SK-N-SH (cell line): ENCODE measurements at regions not wholly inside any gene's neighbourhood (a gene's known extent, or its start where the extent isn't known, plus 50 kb on each side); places are given as distances from the start of the nearest gene placed in this dataset.

Source experiments
- CTCF ChIA-PET: fragments of 300-600, 350-600 bp; formaldehyde crosslinking; extraction: SDS; loops from one replicate; lab custom pipeline; 2021; lab: Yijun Ruan, JAX
- POLR2A ChIA-PET: fragments of 350-600 bp; sonication (Branson Sonifier 250); formaldehyde crosslinking; extraction: SDS; loops from one replicate; lab custom pipeline; 2020; ENCODE audit warnings: antibody characterized with exemption, inconsistent platforms; lab: Yijun Ruan, JAX
- DNase-seq: peaks from one replicate; pipeline ENCODE4 v3.0.0; 2012
- H2AFZ ChIP-seq: fragments of 200-600 bp; sonication (generic); 2 replicates; pipeline ENCODE4 v1.8.1; 2016; ENCODE audit warnings: antibody characterized with exemption, mild to moderate bottlenecking, low read depth
- H3F3A ChIP-seq: fragments of 200-600 bp; sonication (generic); replicated peaks from 2 replicates; pipeline ENCODE3; 2016; ENCODE audit warnings: antibody characterized with exemption, mild to moderate bottlenecking; ENCODE audit not compliant: insufficient read depth
- H3K27ac ChIP-seq, 2 experiments: fragments of 200-500 bp in 1 of 2; fragments of 200-600 bp in 1 of 2; sonication (Bioruptor generic) in 1 of 2; sonication (generic), shearing (Covaris generic) in 1 of 2; 2 replicates each; pipeline versions ENCODE4 v1.5.1 to v1.6.1; 2014 to 2016; ENCODE audit warnings: low read depth in 2 of 2, inconsistent platforms in 1 of 2, low read length in 1 of 2, mild to moderate bottlenecking in 1 of 2, mixed read lengths in 1 of 2
- H3K27me3 ChIP-seq: fragments of 200-600 bp; sonication (generic), shearing (Covaris generic); 2 replicates; pipeline ENCODE4 v1.6.1; 2016; ENCODE audit warnings: mixed run types; ENCODE audit not compliant: insufficient read depth
- H3K36me3 ChIP-seq, 2 experiments: fragments of 200-500 bp in 1 of 2; fragments of 200-600 bp in 1 of 2; sonication (Bioruptor generic) in 1 of 2; sonication (generic) in 1 of 2; replicated peaks in 1 of 2; 2 replicates each; pipeline versions ENCODE3 to v1.5.1; 2014 to 2016; ENCODE audit warnings: low read length in 1 of 2, mild to moderate bottlenecking in 1 of 2; ENCODE audit not compliant: insufficient read depth in 2 of 2, control insufficient read depth in 1 of 2
- H3K4me1 ChIP-seq, 2 experiments: fragments of 200-500 bp in 1 of 2; fragments of 200-600 bp in 1 of 2; sonication (Bioruptor generic) in 1 of 2; sonication (generic), shearing (Covaris generic) in 1 of 2; 2 replicates each; pipeline versions ENCODE4 v1.5.1 to v1.6.1; 2014 to 2016; ENCODE audit warnings: low read depth in 1 of 2, low read length in 1 of 2, mixed run types in 1 of 2; ENCODE audit not compliant: insufficient read depth in 2 of 2, control insufficient read depth in 1 of 2
- H3K4me2 ChIP-seq: fragments of 200-600 bp; sonication (generic), shearing (Covaris generic); 2 replicates; pipeline ENCODE4 v1.6.1; 2017; ENCODE audit warnings: mixed run types
- H3K4me3 ChIP-seq, 2 experiments: fragments of 200-500 bp in 1 of 2; fragments of 200-600 bp in 1 of 2; sonication (Bioruptor generic) in 1 of 2; sonication (generic), shearing (Covaris generic) in 1 of 2; 2 replicates each; pipeline versions ENCODE4 v1.5.1 to v1.8.1; 2014 to 2016; ENCODE audit warnings: low read depth in 2 of 2, inconsistent platforms in 1 of 2, low read length in 1 of 2, mild to moderate bottlenecking in 1 of 2, mixed read lengths in 1 of 2, moderate library complexity in 1 of 2
- H3K79me2 ChIP-seq: fragments of 200-600 bp; sonication (generic); 2 replicates; pipeline ENCODE4 v1.8.1; 2017; ENCODE audit warnings: mild to moderate bottlenecking; ENCODE audit not compliant: insufficient read depth
- H3K9ac ChIP-seq: fragments of 200-600 bp; sonication (generic); 2 replicates; pipeline ENCODE4 v1.6.1; 2017; ENCODE audit warnings: mixed run types
- H3K9me2 ChIP-seq: fragments of 200-600 bp; sonication (generic); 2 replicates; pipeline ENCODE4 v1.6.1; 2017; ENCODE audit warnings: mixed run types
- H3K9me3 ChIP-seq: fragments of 200-600 bp; sonication (generic); 2 replicates; pipeline ENCODE4 v1.6.1; 2017; ENCODE audit warnings: mixed run types, mild to moderate bottlenecking, moderate library complexity
- H4K20me1 ChIP-seq: fragments of 200-600 bp; sonication (generic); 2 replicates; pipeline ENCODE4 v1.6.1; 2017; ENCODE audit warnings: mild to moderate bottlenecking, mixed run types; ENCODE audit not compliant: insufficient read depth
- CHD2 ChIP-seq: fragments of 150-350 bp; IDR thresholded peaks from 2 replicates; pipeline ENCODE4 v1.6.1; 2018; ENCODE audit warnings: low read length; ENCODE audit not compliant: partially characterized antibody
- ELF1 ChIP-seq: IDR thresholded peaks from 2 replicates; pipeline ENCODE4 v1.4.0; 2012
- EP300 ChIP-seq, 2 experiments: IDR thresholded peaks; 2 replicates each; pipeline versions ENCODE4 v1.4.0 to v1.6.1; 2012; ENCODE audit warnings: borderline replicate concordance in 1 of 2, low read depth in 1 of 2, low read length in 1 of 2
- EZH2phosphoT487 ChIP-seq: fragments of 200-600 bp; sonication (generic); IDR thresholded peaks from 2 replicates; pipeline ENCODE4 v1.6.1; 2017; ENCODE audit warnings: low read depth, mixed run types, mild to moderate bottlenecking, antibody characterized with exemption, moderate library complexity, borderline replicate concordance
- FOSL2 ChIP-seq: IDR thresholded peaks from 2 replicates; pipeline ENCODE4 v1.4.0; 2012; ENCODE audit warnings: low read depth, mild to moderate bottlenecking, moderate library complexity, borderline replicate concordance
- FOXM1 ChIP-seq: IDR thresholded peaks from 2 replicates; pipeline ENCODE4 v1.4.0; 2012; ENCODE audit warnings: low read depth, mild to moderate bottlenecking
- GATA2 ChIP-seq: sonication (generic); formaldehyde crosslinking; IDR thresholded peaks from 2 replicates; pipeline ENCODE4 v1.5.0; 2020; ENCODE audit warnings: mild to moderate bottlenecking, missing genetic modification reagents
- JUND ChIP-seq: IDR thresholded peaks from 2 replicates; pipeline ENCODE4 v1.4.0; 2012
- MEF2A ChIP-seq: IDR thresholded peaks from 2 replicates; pipeline ENCODE4 v1.4.0; 2012; ENCODE audit warnings: low read depth, borderline replicate concordance
- NFIC ChIP-seq: IDR thresholded peaks from 2 replicates; pipeline ENCODE4 v1.4.0; 2012; ENCODE audit warnings: borderline replicate concordance
- RFX5 ChIP-seq: IDR thresholded peaks from 2 replicates; pipeline ENCODE4 v1.6.1; 2012; ENCODE audit warnings: mild to moderate bottlenecking, improper control_type of control experiment, low read length
- RXRA ChIP-seq: IDR thresholded peaks from 2 replicates; pipeline ENCODE4 v1.4.0; 2012; ENCODE audit warnings: low read depth, mild to moderate bottlenecking, borderline replicate concordance
- SIN3A ChIP-seq: IDR thresholded peaks from 2 replicates; pipeline ENCODE4 v1.6.1; 2012; ENCODE audit warnings: low read depth, mild to moderate bottlenecking, low read length, moderate library complexity, borderline replicate concordance
- TAF1 ChIP-seq: IDR thresholded peaks from 2 replicates; pipeline ENCODE4 v1.6.1; 2012; ENCODE audit warnings: low read depth, mild to moderate bottlenecking, low read length, moderate library complexity, borderline replicate concordance
- USF1 ChIP-seq: IDR thresholded peaks from 2 replicates; pipeline ENCODE4 v1.4.0; 2012; ENCODE audit warnings: low read depth, borderline replicate concordance
- YY1 ChIP-seq: IDR thresholded peaks from 2 replicates; pipeline ENCODE4 v1.4.0; 2012; ENCODE audit warnings: low read depth, mild to moderate bottlenecking
- ZBTB33 ChIP-seq: IDR thresholded peaks from 2 replicates; pipeline ENCODE4 v1.4.0; 2012; ENCODE audit warnings: low read depth, borderline replicate concordance
- WGBS: methylation state at CpG from one replicate; pipeline ENCODE4 v1.1.6; 2017; ENCODE audit warnings: low lambda C conversion rate; 5-methylcytosine and 5-hydroxymethylcytosine counted together
- TF ChIP-seq, protein P1 (sequence below): fragments of 150-350 bp; IDR thresholded peaks from 2 replicates; pipeline ENCODE4 v1.6.1; 2016; ENCODE audit warnings: mild to moderate bottlenecking, low read depth, low read length
- TF ChIP-seq, protein P2 (sequence below): fragments of 200-600 bp; sonication (generic); IDR thresholded peaks from 2 replicates; pipeline ENCODE4 v1.6.1; 2017; ENCODE audit warnings: antibody characterized with exemption, mild to moderate bottlenecking, moderate library complexity

DNA sequence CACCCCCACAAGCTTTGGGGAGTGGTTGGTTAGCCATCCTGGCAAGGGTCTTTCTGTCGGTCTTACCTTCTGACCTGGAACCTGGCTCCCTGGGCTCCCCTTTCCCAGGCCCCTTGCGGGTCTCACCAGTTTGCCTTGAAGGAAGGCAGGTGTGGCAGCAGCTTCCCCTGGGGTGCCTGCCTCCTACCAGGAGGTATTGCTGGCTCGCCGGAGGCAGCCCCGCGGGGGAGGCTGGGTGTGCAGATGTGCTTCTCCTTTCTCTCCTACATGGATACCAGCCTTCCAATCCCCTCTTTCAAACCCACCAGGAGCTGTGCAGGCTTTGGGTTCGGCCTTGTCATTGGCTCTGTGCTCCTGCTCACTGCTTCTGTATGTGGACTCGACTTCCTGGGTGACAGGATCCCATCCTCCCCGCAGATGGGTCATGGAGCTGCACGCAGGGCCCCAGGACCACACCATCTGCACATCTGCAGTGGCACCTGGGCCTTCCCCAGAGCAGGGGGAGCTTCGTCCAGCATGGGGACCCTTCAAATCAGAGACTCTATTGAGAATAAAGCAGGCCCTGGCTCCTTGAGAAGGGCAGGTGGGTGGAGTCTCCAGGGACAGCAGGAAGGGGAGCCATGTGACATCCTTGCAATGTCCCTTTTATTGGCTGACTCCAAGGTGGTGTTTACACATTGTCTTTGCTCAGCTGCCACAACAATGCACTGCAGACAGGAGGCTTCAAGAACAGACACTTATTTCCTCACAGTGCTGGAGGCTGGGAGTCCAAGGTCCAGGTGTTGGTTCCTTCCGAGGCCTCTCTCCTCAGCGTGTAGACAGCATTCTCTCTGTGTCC is 592.0 kb downstream of the BRD1 start:
- H3K27me3 ChIP-seq, result no peaks in the 10 kb centered on the region; the same call in 1 of the 2 replicates
- H3K4me2 ChIP-seq, result no peak overlapping the region
- no peak overlapping the region for H3K9ac ChIP-seq
- H2AFZ ChIP-seq, result no peak overlapping the region
- H3K4me3 ChIP-seq, result no peak overlapping the region
- CTCF ChIA-PET, result no interaction called here
- H3K9me3 ChIP-seq, result no peaks in the 10 kb centered on the region
- no peaks in the 10 kb centered on the region for H3F3A ChIP-seq
- WGBS, result 27% methylated on average over 9 of the region's 13 CpGs
- H3K9me2 ChIP-seq, result no peaks in the 10 kb centered on the region
- no peaks in the 10 kb centered on the region for H3K36me3 ChIP-seq
- no peak for DNase-seq
- no peaks in the 10 kb centered on the region for H4K20me1 ChIP-seq
- no peak overlapping the region for H3K27ac ChIP-seq
- no peak for TF ChIP-seq YY1
- TF ChIP-seq CHD2, result no peak
- TF ChIP-seq EP300 (IDR thresholded peaks at IDR 0.05; ENCODE audit: borderline replicate concordance in 1 of 2, low read depth in 1 of 2, low read length in 1 of 2), result no peak
- TF ChIP-seq GATA2 (CRISPR knock-in tag), result no peak
- POLR2A ChIA-PET, result interaction anchor here (0.6 kb wide), 1 partner anchor 883 kb away, joined by 3 read pairs; no protein-coding TSS in a partner anchor
- H3K4me1 ChIP-seq, result no peaks in the 10 kb centered on the region; a peak in 1 of 4 replicates
- H3K79me2 ChIP-seq, result no peaks in the 10 kb centered on the region

DNA sequence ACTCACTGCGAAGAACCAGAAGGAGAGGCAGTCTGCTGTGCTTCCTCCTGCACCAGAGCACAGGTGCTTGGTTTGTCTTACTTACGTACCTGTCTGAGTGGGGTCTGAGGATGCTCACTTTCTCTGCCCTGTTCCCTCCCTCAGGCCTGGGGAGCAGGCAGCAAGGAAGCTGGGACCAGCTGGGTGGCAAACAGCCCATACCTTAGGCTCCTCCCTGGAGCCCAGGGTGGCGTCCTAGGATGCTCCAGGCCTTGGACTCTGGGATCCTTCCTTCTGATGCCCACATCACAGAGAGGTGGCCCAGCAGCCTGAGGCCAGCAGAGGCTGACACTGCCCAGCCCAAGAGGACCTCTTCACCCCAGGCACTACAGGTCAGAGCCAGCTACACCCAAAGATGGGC is 593.2 kb downstream of the BRD1 start:
- Histone ChIP-seq H3F3A (no peaks in the 10 kb centered on the region), H3K27me3 (no peaks in the 10 kb centered on the region; the same call in 1 of the 2 replicates), H3K4me3 (no peak overlapping the region), H3K79me2 (no peaks in the 10 kb centered on the region), H2AFZ (no peak overlapping the region), H3K9ac (no peak overlapping the region), H3K9me2 (no peaks in the 10 kb centered on the region), H3K4me1 (no peaks in the 10 kb centered on the region; a peak in 1 of 4 replicates), H4K20me1 (no peaks in the 10 kb centered on the region), H3K36me3 (no peaks in the 10 kb centered on the region), H3K4me2 (no peak overlapping the region), H3K27ac (no peak overlapping the region), H3K9me3 (no peaks in the 10 kb centered on the region)
- ChIA-PET POLR2A (no interaction called here), CTCF (no interaction called here)
- no peak for DNase-seq
- no CpG with 5 or more reads among the region's 3 CpGs for WGBS
- TF ChIP-seq, protein P1, sequence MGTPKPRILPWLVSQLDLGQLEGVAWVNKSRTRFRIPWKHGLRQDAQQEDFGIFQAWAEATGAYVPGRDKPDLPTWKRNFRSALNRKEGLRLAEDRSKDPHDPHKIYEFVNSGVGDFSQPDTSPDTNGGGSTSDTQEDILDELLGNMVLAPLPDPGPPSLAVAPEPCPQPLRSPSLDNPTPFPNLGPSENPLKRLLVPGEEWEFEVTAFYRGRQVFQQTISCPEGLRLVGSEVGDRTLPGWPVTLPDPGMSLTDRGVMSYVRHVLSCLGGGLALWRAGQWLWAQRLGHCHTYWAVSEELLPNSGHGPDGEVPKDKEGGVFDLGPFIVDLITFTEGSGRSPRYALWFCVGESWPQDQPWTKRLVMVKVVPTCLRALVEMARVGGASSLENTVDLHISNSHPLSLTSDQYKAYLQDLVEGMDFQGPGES, result no peak
- no peak for TF ChIP-seq USF1
- TF ChIP-seq FOSL2, result no peak
- no peak for TF ChIP-seq JUND
- no peak for TF ChIP-seq NFIC
- no peak for TF ChIP-seq FOXM1
- no peak for TF ChIP-seq MEF2A
- no peak for TF ChIP-seq CHD2
- no peak for TF ChIP-seq RXRA
- no peak for TF ChIP-seq TAF1
- no peak for TF ChIP-seq ELF1
- no peak for TF ChIP-seq EZH2phosphoT487
- no peak for TF ChIP-seq SIN3A
- TF ChIP-seq ZBTB33, result no peak
- TF ChIP-seq, protein P2, sequence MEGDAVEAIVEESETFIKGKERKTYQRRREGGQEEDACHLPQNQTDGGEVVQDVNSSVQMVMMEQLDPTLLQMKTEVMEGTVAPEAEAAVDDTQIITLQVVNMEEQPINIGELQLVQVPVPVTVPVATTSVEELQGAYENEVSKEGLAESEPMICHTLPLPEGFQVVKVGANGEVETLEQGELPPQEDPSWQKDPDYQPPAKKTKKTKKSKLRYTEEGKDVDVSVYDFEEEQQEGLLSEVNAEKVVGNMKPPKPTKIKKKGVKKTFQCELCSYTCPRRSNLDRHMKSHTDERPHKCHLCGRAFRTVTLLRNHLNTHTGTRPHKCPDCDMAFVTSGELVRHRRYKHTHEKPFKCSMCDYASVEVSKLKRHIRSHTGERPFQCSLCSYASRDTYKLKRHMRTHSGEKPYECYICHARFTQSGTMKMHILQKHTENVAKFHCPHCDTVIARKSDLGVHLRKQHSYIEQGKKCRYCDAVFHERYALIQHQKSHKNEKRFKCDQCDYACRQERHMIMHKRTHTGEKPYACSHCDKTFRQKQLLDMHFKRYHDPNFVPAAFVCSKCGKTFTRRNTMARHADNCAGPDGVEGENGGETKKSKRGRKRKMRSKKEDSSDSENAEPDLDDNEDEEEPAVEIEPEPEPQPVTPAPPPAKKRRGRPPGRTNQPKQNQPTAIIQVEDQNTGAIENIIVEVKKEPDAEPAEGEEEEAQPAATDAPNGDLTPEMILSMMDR, result no peak
- no peak for TF ChIP-seq RFX5
- TF ChIP-seq, all 33 proteins: peak for 0
